H9 (cell line): ENCODE measurements at regions not wholly inside any gene's neighbourhood (a gene's known extent, or its start where the extent isn't known, plus 50 kb on each side); places are given as distances from the start of the nearest gene placed in this dataset.

Experiments used
- DNase-seq: peaks from one replicate; pipeline ENCODE4 v3.0.0-alpha.2; 2017
- H2AFZ ChIP-seq: one replicate; pipeline ENCODE4 v1.6.1; 2013; ENCODE audit warnings: mild to moderate bottlenecking, low read length, control low read depth, moderate library complexity
- H2AK5ac ChIP-seq: 2 replicates; pipeline ENCODE4 v1.6.1; 2013; ENCODE audit warnings: low read length, control low read depth, mixed read lengths; ENCODE audit not compliant: insufficient read length
- H2BK120ac ChIP-seq: one replicate; pipeline ENCODE4 v1.6.1; 2013; ENCODE audit warnings: low read depth, mild to moderate bottlenecking, low read length, control low read depth, inconsistent platforms; ENCODE audit not compliant: poor library complexity, severe bottlenecking
- H2BK12ac ChIP-seq: 2 replicates; pipeline ENCODE4 v1.6.1; 2013; ENCODE audit warnings: low read length, control low read depth, mixed read lengths, low read depth; ENCODE audit not compliant: insufficient read length
- H2BK15ac ChIP-seq: 2 replicates; pipeline ENCODE4 v1.6.1; 2013; ENCODE audit warnings: low read depth, low read length, control low read depth
- H2BK20ac ChIP-seq: one replicate; pipeline ENCODE4 v1.6.1; 2013; ENCODE audit warnings: low read depth, mild to moderate bottlenecking, low read length, control low read depth, inconsistent platforms; ENCODE audit not compliant: poor library complexity, severe bottlenecking
- H2BK5ac ChIP-seq: 2 replicates; pipeline ENCODE4 v1.6.1; 2013; ENCODE audit warnings: low read length, control low read depth, mixed read lengths; ENCODE audit not compliant: insufficient read length
- H3K14ac ChIP-seq: 2 replicates; pipeline ENCODE4 v1.6.1; 2013; ENCODE audit warnings: low read length, control low read depth; ENCODE audit not compliant: insufficient read depth
- H3K18ac ChIP-seq: 2 replicates; pipeline ENCODE4 v1.6.1; 2013; ENCODE audit warnings: low read depth, mild to moderate bottlenecking, mixed read lengths, low read length, control low read depth; ENCODE audit not compliant: insufficient read length
- H3K23ac ChIP-seq: 2 replicates; pipeline ENCODE4 v1.6.1; 2013; ENCODE audit warnings: low read length, control low read depth, mixed read lengths, low read depth; ENCODE audit not compliant: insufficient read length
- H3K23me2 ChIP-seq: 2 replicates; pipeline ENCODE4 v1.6.1; 2013; ENCODE audit warnings: low read depth, mild to moderate bottlenecking, mixed read lengths, low read length, control low read depth; ENCODE audit not compliant: insufficient read length, poor library complexity, severe bottlenecking
- H3K27ac ChIP-seq: 2 replicates; pipeline ENCODE4 v1.5.1; 2013; ENCODE audit warnings: low read length, control low read depth, mixed read lengths, low read depth; ENCODE audit not compliant: insufficient read length
- H3K27me3 ChIP-seq: 2 replicates; pipeline ENCODE4 v1.6.1; 2013; ENCODE audit warnings: low read length, control low read depth, inconsistent platforms; ENCODE audit not compliant: insufficient read depth
- H3K4ac ChIP-seq: 2 replicates; pipeline ENCODE4 v1.6.1; 2013; ENCODE audit warnings: low read depth, mild to moderate bottlenecking, control low read depth, inconsistent platforms, low read length, moderate library complexity
- H3K4me1 ChIP-seq: 2 replicates; pipeline ENCODE4 v1.6.1; 2013; ENCODE audit warnings: low read length, control low read depth, inconsistent platforms; ENCODE audit not compliant: insufficient read depth
- H3K4me2 ChIP-seq: 2 replicates; pipeline ENCODE4 v1.6.1; 2013; ENCODE audit warnings: low read length, control low read depth, mixed read lengths; ENCODE audit not compliant: insufficient read length, insufficient read depth
- H3K56ac ChIP-seq: 2 replicates; pipeline ENCODE4 v1.6.1; 2013; ENCODE audit warnings: low read depth, mild to moderate bottlenecking, mixed read lengths, low read length, control low read depth; ENCODE audit not compliant: insufficient read length
- H3K79me1 ChIP-seq: 2 replicates; pipeline ENCODE4 v1.6.1; 2013; ENCODE audit warnings: low read depth, mild to moderate bottlenecking, moderate library complexity, low read length, control low read depth, inconsistent platforms; ENCODE audit not compliant: insufficient read depth, poor library complexity, severe bottlenecking
- H3K79me2 ChIP-seq: 2 replicates; pipeline ENCODE4 v1.6.1; 2013; ENCODE audit warnings: low read length, control low read depth, inconsistent platforms; ENCODE audit not compliant: insufficient read depth
- H3K9ac ChIP-seq: 2 replicates; pipeline ENCODE4 v1.6.1; 2013; ENCODE audit warnings: low read length, control low read depth, mixed read lengths; ENCODE audit not compliant: insufficient read length; ENCODE audit errors: extremely low read depth
- H3K9me3 ChIP-seq: one replicate; pipeline ENCODE4 v1.6.1; 2013; ENCODE audit warnings: low read depth, low read length, inconsistent platforms; ENCODE audit not compliant: control insufficient read depth
- H3T11ph ChIP-seq: one replicate; pipeline ENCODE4 v1.6.1; 2013; ENCODE audit warnings: mild to moderate bottlenecking, low read length, control low read depth, inconsistent platforms
- H4K20me1 ChIP-seq: one replicate; pipeline ENCODE4 v1.6.1; 2013; ENCODE audit not compliant: control insufficient read depth, insufficient read length, insufficient read depth
- H4K5ac ChIP-seq: 2 replicates; pipeline ENCODE4 v1.6.1; 2013; ENCODE audit warnings: low read depth, mild to moderate bottlenecking, mixed read lengths, low read length, control low read depth; ENCODE audit not compliant: insufficient read length
- H4K8ac ChIP-seq: replicated peaks from 2 replicates; pipeline ENCODE4 v1.6.1; 2013; ENCODE audit warnings: low read length, control low read depth, mixed read lengths, low read depth; ENCODE audit not compliant: insufficient read length
- H4K91ac ChIP-seq: 2 replicates; pipeline ENCODE4 v1.6.1; 2013; ENCODE audit warnings: low read depth, mild to moderate bottlenecking, moderate library complexity, mixed read lengths, low read length, control low read depth; ENCODE audit not compliant: insufficient read length
- H3K27ac Mint-ChIP-seq, 3 experiments: 2 replicates in 2 of 3; 3 replicates in 1 of 3; pipeline ENCODE4 v1.8.0; 2020 to 2021; ENCODE audit warnings: mixed read lengths in 3 of 3, mild to moderate bottlenecking in 1 of 3, moderate library complexity in 1 of 3
- H3K27me3 Mint-ChIP-seq: 2 replicates; pipeline ENCODE4 v1.8.0; 2021; ENCODE audit warnings: low read depth, mild to moderate bottlenecking, moderate library complexity, mixed read lengths
- H3K36me3 Mint-ChIP-seq, 3 experiments: 2 replicates in 2 of 3; 3 replicates in 1 of 3; pipeline ENCODE4 v1.8.0; 2020 to 2021; ENCODE audit warnings: low read depth in 3 of 3, mixed read lengths in 3 of 3; ENCODE audit not compliant: insufficient read depth in 1 of 3
- H3K4me1 Mint-ChIP-seq, 2 experiments: 2 replicates each; pipeline ENCODE4 v1.8.0; 2020; ENCODE audit warnings: mixed read lengths in 2 of 2
- H3K4me3 Mint-ChIP-seq, 2 experiments: 2 replicates in 1 of 2; 3 replicates in 1 of 2; pipeline ENCODE4 v1.8.0; 2020 to 2021; ENCODE audit warnings: mild to moderate bottlenecking in 2 of 2, mixed read lengths in 2 of 2, moderate library complexity in 1 of 2
- H3K9me3 Mint-ChIP-seq, 2 experiments: 2 replicates in 1 of 2; 3 replicates in 1 of 2; pipeline ENCODE4 v1.8.0; 2020; ENCODE audit warnings: mild to moderate bottlenecking in 2 of 2, mixed read lengths in 2 of 2, moderate library complexity in 1 of 2
- WGBS: extraction: QIAGEN DNeasy Blood & Tissue Kit; methylation state at CpG from one replicate; pipeline ENCODE4 v1.1.7; 2013; ENCODE audit warnings: missing lambda C conversion rate, low lambda C conversion rate, mixed read lengths; ENCODE audit not compliant: insufficient read length; ENCODE audit errors: extremely low coverage; 5-methylcytosine and 5-hydroxymethylcytosine counted together
- TF ChIP-seq, protein P1 (sequence below): fragments of 200-600 bp; sonication (generic); conservative IDR thresholded peaks from 3 replicates; pipeline ENCODE4 v1.8.0; 2021; ENCODE audit warnings: antibody characterized with exemption, mild to moderate bottlenecking

DNA sequence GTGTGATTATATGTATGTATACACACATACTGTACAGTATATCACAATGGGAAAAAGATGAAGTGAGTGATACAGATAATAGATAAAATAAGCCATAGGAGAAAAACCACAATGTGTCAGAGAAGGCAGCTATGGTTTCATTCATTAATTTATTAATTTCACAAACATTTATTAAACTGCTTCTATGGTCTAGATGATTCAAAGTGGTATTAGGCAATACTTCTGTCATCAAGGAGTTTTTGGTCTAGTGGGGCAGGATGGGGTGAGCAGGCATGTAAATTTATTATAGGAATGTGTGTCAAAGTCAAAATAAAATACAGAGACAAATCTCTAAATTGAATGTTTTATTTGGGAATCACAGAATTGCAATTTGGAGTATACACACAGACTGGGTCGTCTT lies 65.2 kb upstream of the ANKEF1 start:
- Histone ChIP-seq H4K5ac (no peak overlapping the region), H3K4me2 (no peak overlapping the region), H3K23ac (no peak overlapping the region), H3T11ph (no peak overlapping the region), H4K20me1 (no peaks in the 10 kb centered on the region), H2BK20ac (no peak overlapping the region), H3K27ac (no peak overlapping the region), H3K4ac (no peak overlapping the region), H3K4me1 (no peaks in the 10 kb centered on the region), H3K79me1 (no peaks in the 10 kb centered on the region), H4K8ac (no peak overlapping the region), H4K91ac (no peak overlapping the region), H2BK5ac (no peak overlapping the region), H2AFZ (no peak overlapping the region), H3K56ac (no peak overlapping the region), H3K79me2 (no peaks in the 10 kb centered on the region), H2BK15ac (no peak overlapping the region), H3K23me2 (no peaks in the 10 kb centered on the region), H2BK120ac (no peak overlapping the region), H3K14ac (no peak overlapping the region), H3K18ac (no peak overlapping the region), H3K27me3 (no peaks in the 10 kb centered on the region), H3K9ac (no peak overlapping the region), H3K9me3 (no peaks in the 10 kb centered on the region), H2AK5ac (no peak overlapping the region), H2BK12ac (no peak overlapping the region)
- peaks cover 2 to 3% of the 10 kb centered on the region in 2 experiments; a peak in 3 of 5 replicates for H3K9me3 Mint-ChIP-seq
- no peak overlapping the region for H3K4me3 Mint-ChIP-seq
- no peak for DNase-seq
- no peaks in the 10 kb centered on the region for H3K27me3 Mint-ChIP-seq
- peaks cover under 1 to 3% of the 10 kb centered on the region in 2 experiments; a peak in 3 of 4 replicates for H3K4me1 Mint-ChIP-seq
- TF ChIP-seq, protein P1, sequence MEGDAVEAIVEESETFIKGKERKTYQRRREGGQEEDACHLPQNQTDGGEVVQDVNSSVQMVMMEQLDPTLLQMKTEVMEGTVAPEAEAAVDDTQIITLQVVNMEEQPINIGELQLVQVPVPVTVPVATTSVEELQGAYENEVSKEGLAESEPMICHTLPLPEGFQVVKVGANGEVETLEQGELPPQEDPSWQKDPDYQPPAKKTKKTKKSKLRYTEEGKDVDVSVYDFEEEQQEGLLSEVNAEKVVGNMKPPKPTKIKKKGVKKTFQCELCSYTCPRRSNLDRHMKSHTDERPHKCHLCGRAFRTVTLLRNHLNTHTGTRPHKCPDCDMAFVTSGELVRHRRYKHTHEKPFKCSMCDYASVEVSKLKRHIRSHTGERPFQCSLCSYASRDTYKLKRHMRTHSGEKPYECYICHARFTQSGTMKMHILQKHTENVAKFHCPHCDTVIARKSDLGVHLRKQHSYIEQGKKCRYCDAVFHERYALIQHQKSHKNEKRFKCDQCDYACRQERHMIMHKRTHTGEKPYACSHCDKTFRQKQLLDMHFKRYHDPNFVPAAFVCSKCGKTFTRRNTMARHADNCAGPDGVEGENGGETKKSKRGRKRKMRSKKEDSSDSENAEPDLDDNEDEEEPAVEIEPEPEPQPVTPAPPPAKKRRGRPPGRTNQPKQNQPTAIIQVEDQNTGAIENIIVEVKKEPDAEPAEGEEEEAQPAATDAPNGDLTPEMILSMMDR: no peak
- H3K36me3 Mint-ChIP-seq: peaks cover 0 to 4% (median 2%) of the 10 kb centered on the region in 3 experiments; a peak in 3 of 7 replicates
- no CpG with 5 or more reads among the region's 1 CpG for WGBS
- H3K27ac Mint-ChIP-seq: no peak overlapping the region
